AG10803 (cell line): ENCODE measurements at regions not wholly inside any gene's neighbourhood (a gene's known extent, or its start where the extent isn't known, plus 50 kb on each side); places are given as distances from the start of the nearest gene placed in this dataset.

Experiments
- DNase-seq: peaks from one replicate; pipeline ENCODE4 v3.0.0; 2010; ENCODE audit warnings: low read depth
- H3K4me3 ChIP-seq: 2 replicates; pipeline ENCODE4 v1.5.1; 2011; ENCODE audit warnings: mild to moderate bottlenecking, low read length, control low read depth
- TF ChIP-seq, protein P1 (sequence below): conservative IDR thresholded peaks from 2 replicates; pipeline ENCODE4 v1.5.1; 2011; ENCODE audit warnings: mild to moderate bottlenecking, low read length, control low read depth, inconsistent platforms

DNA sequence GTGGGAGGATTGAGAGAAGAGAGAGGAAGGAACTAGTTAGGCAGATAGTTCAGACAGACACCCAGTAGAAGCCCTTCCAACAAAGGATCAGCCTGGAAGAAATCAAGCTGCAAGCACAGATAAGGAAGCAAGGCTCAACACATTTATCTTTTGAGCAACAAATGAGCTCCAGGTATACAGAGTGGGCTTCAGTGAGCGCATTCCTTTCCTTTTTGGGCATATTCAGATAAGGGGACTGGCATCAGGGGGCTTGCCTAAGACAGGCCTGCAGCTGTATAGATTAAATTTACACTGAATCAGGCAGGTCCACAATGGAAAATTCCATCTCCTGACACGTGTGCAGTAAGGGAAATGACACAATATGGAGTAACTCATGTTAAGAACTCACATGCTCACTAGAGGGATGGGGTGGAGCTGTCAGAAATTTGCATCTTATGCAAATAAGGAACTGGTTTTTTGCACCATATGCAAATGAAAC lies 147.2 kb downstream of the AKR1D1 start:
- TF ChIP-seq, protein P1, sequence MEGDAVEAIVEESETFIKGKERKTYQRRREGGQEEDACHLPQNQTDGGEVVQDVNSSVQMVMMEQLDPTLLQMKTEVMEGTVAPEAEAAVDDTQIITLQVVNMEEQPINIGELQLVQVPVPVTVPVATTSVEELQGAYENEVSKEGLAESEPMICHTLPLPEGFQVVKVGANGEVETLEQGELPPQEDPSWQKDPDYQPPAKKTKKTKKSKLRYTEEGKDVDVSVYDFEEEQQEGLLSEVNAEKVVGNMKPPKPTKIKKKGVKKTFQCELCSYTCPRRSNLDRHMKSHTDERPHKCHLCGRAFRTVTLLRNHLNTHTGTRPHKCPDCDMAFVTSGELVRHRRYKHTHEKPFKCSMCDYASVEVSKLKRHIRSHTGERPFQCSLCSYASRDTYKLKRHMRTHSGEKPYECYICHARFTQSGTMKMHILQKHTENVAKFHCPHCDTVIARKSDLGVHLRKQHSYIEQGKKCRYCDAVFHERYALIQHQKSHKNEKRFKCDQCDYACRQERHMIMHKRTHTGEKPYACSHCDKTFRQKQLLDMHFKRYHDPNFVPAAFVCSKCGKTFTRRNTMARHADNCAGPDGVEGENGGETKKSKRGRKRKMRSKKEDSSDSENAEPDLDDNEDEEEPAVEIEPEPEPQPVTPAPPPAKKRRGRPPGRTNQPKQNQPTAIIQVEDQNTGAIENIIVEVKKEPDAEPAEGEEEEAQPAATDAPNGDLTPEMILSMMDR = no peak
- DNase-seq = no peak

DNA sequence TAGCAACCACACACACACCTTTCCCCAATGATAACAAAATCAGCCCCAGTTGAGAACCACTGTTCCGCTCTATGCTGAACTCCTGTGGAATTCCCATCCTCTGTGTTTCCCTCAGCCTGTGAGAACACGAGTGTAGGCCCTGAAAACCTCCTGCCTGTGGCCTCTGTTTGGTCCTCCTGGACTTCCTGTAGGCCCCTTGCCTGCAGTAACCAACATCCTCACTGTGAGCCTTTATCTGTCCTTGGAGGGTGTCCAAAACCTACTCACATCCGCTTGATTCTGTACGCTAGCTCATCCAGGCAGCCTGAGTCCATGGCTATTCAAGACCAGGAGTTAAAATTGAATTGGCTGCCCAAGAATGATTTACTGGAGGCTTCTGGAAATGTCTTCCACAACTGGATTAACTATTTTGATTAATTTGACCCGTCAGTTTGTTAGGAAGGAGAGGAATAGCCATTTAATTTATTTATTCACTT lies 149.8 kb downstream of the AKR1D1 start:
- TF ChIP-seq, protein P1 = no peak
- no peak for DNase-seq
- H3K4me3 ChIP-seq = no peak overlapping the region

More for the DNA sequence above, 147.2 kb downstream of the AKR1D1 start:
- H3K4me3 ChIP-seq = no peak overlapping the region

DNA sequence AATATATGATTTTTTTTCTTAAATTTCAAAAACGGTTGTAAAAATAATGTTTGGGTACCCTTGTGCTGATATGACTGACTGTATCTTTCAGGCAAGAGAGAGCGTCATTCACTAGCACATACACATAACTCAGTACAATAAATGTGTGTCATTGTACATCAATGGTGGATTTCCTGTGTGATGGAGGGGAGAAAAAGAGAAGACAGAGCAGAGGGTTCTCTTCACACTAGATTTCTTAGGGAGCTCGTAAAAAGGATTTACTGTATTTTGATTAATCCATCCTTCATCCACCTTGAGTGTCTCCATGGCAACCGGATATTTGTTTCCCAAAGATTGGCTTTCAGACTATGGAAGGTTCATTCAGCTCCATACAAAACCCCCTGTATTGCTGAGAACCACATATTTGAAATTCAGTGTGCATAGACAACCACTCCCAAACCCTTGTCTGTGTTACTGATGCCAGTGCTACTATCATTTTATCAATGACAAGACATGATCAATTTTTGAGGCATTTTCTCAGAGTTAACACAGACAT lies 150.6 kb downstream of the AKR1D1 start:
- TF ChIP-seq, protein P1 = no peak
- no peak overlapping the region for H3K4me3 ChIP-seq
- no peak for DNase-seq

DNA sequence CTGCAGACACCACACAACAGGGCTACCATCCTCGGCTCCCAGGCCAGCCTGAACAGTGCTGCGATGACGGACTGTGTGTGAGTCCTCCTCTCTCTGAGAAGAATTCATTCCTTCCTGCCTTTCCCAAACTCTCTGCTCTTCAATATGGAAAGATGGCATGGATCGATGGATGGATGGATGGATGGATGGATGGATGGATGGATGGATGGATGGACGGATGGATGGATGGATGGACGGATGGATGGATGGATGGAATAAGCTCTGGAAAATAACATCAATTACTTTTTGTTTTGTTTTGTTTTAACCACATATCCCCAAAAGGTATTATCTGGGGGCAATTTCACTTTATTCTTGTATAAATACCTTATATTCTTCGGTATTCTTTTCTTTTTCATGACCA lies 151.9 kb downstream of the AKR1D1 start:
- H3K4me3 ChIP-seq = no peak overlapping the region
- TF ChIP-seq, protein P1 = no peak
- DNase-seq = no peak

DNA sequence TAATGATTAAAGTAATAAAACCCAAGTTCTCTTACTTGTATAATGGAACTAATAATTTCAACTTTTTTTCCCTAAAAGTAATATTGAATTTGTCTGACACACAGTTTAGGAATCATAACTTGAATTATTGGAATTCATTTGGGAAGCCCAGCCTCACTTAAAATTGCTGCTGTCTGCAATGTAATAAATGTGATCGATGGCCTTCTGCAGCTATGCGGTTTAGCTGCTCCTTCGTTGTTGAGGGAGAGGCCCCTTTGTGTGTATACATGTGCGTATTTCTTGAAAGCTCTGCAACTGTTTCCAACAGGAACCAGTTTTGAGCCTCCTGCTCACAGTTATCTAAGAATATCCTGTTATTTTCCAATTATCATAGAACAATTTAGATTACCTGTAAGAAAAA lies 152.5 kb downstream of the AKR1D1 start:
- DNase-seq = no peak
- TF ChIP-seq, protein P1 = no peak
- no peak overlapping the region for H3K4me3 ChIP-seq

DNA sequence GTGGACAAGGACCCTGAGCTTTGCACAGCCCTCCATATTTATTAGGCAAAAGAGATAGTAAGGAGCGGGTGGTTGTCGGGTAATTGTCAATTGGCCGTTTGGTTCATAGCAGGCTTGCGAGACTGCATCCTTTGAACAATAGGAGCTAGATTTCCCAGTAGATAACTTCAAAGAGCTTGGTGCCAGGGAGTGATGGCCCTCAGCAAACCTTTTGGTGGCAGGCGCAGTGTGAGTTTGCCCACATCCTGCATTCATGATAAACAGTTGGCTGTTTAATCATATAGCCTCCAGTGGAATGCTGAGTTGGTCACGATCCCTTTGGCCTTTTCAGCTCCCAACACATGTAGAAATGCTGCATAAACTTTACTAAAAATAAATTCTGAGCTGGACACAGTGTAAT lies 156.9 kb downstream of the AKR1D1 start:
- TF ChIP-seq, protein P1 = no peak
- DNase-seq = no peak
- no peak overlapping the region for H3K4me3 ChIP-seq

DNA sequence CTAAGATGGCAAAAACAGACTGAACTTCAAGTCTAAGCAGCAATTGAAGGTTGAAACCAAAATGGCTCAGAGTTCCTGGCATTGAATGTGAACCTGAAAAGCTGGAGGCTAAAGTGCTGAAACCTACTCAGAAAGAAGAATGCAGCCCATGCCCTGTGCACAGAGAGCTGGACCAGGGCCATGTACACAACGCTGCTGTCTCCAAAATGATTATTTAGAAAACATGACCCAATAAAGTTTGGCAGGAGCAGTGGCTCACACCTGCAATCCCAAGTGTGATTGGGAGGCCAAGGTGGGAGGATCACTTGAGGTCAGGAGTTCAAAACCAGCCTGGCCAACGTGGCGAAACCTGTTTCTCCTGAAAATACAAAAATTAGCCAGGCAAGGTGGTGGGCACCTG lies 158.9 kb downstream of the AKR1D1 start:
- no peak for DNase-seq
- TF ChIP-seq, protein P1 = no peak
- no peak overlapping the region for H3K4me3 ChIP-seq
